ENCODE measurements at regions not wholly inside any gene's neighbourhood (a gene's known extent, or its start where the extent isn't known, plus 50 kb on each side); places are given as distances from the start of the nearest gene placed in this dataset.
A peak's percentile ranks its signal among the peaks of the same experiment; 100 is the strongest.

DNA sequence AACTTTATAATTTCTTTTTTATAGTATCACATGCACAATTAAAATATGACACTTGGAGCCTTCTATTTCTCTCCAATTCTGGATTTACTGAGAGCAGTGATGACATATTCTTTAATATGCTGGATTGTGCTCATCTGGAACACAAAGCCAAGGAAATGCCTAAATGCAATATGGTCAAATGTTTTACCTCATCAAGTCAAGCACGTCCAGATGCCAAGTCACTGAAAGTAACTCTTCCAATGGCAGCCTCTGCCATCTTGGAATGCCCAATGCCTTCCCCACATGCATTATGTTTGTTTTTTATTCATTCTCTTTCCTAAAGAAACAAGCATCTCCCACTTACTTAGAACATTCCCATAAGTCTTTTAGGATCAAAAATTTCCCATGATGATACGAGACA, 189.8 kb downstream of the TMX3 start:
- no peak for DNase-seq

DNA sequence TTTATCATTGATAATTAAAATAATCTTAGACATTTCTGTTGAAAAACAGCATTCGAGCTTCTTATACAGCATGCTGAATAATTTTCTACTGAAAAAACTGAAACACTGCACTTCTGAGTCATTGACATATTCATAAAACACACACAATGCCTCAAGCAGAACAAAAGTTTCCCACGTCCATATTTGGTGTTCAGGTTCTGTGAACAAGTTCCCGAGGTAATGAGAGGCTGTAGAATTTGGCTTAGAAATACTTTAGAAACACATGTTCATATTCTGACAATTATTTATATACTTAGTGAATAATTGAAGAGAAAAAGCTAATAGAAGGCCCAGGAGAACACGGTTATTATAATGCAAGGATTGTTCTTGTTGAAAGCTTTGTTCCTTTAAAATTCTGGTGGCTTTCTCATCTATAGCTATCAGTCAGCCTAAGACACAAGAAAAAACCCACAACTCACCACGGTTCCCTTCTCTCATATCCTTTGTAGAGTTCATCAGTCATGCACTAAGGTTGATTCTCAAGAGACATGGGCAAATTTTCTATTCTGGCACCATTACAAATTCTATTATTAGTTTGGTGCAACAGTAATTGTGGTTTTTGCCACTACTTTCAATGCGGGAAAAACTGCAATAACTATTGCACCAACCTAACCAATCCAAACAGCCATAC, 194.4 kb downstream of the TMX3 start:
- no peak for DNase-seq

DNA sequence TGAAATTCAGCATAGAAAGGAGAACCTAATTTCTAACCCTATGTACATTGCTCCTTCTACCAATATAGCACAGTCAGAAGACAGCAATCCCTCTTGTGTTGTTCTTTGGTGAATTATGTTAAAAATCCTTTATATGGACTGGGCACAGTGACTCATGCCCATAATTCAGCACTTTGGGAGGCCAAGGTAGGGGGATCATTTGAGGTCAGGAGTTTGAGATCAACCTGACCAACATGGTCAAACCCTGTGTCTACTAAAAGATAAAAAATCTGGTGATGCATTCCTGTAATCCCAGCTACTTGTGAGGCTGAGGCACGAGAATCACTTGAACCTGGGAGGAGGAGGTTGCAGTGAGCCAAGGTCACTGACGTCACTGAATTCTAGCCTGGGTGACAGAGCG, 195.6 kb downstream of the TMX3 start:
- no peak for DNase-seq

GRCh38 chr18:68509902-68510301, 205.0 kb downstream of the TMX3 start:
- DNase-seq, result peak in 1 of 14 donors; percentile 27

- DNase-seq, result no peak
Observed at GRCh38 chr18:68507781-68508180, 207.1 kb downstream of the TMX3 start.

DNA sequence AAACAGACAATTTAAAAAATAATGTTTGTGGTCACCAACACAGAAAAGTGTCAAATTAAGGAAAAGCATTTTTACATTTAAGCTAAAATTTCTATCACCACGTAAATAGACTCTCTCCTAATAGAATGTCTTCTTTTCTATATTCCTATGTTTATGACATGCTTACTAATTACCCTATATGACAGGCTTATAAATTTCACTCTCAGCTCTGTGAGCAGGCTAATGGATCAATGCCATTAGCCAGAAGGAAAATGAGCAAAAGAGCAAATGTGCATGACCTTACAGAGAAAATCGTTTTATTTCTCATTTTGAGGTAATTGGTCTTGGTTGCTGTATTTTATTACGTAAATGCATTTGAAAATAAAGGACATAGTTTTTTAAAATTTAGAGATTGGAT, 209.7 kb downstream of the TMX3 start:
- DNase-seq, result no peak

- no peak for DNase-seq
Observed at GRCh38 chr18:68504441-68505177, 210.3 kb downstream of the TMX3 start.

GRCh38 chr18:68500556-68500955, 214.4 kb downstream of the TMX3 start:
- no peak for DNase-seq

GRCh38 chr18:68499141-68499540, 215.8 kb downstream of the TMX3 start:
- no peak for DNase-seq

DNA sequence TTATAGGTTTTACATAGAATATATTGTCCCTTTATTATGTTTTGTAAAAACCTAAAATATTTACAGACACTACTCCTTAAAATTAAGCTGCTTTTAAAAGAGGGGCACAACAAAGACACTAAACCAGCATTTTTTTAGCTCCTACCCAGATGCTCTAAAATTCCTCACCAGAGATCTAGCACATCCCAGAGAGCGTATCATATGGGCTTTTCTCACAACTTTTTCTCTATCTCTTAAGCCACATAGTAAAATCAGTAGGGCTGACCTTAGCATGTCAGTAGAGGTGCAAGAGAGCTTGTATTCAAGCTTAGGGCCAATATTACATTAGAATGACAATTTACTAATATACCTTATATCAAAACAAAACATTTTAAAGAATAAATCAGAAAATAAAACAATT, 216.3 kb downstream of the TMX3 start:
- no peak for DNase-seq

DNA sequence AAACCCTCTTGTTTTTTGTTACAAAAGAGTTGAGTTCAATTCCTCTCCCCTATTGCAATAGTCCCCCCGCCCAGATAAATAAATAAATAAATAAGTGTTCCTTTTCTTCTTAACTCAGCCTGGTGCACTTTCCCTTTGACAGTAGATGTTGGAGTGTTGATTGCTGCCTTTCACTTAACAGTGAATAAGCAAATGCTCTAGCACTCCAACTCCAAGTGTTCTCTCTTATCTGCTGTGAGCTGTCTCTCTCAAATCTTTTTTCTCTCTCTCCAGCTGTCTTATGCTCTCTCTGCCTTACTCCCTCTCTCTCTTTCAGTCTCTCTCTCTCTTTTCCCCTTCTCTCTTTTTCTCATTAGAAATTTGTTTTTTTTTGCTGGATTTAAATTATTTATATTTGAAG, 216.7 kb downstream of the TMX3 start:
- no peak for DNase-seq

DNA sequence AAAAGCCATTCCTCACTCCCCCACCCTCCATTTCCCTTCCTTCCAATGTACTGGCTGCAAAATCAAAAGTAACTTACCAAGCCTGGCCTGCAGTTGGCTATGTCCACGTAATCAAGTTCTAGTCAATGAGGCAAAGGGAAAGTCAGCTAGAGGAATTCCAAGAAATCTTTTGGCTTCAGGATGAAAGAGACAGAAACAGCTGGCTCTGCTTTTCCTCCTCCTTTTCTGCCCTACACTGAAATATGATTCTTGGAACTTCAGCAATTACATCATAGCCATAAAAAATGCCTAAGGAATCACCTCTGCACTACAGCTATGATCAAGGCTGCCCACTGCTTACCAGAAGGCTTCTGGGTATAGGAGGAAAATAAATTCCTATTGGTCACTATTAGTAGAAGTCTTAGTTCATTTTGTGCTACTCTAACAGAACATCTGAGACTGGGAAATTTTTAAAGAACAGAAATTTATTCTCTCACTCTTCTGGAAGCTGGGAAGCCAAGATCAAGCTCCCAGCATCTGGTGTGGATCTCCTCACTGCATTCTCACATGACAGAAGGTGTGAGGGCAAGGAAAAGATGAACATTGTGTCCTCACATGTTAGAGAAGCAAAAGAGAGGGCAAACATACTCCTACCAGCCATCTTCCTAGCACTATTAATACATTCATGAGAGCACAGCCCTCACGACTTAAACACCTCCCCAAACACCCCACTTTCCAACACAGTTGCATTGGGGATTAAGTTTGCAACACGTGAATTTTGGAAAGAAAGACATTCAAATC, 219.9 kb downstream of the TMX3 start:
- DNase-seq, result no peak

DNA sequence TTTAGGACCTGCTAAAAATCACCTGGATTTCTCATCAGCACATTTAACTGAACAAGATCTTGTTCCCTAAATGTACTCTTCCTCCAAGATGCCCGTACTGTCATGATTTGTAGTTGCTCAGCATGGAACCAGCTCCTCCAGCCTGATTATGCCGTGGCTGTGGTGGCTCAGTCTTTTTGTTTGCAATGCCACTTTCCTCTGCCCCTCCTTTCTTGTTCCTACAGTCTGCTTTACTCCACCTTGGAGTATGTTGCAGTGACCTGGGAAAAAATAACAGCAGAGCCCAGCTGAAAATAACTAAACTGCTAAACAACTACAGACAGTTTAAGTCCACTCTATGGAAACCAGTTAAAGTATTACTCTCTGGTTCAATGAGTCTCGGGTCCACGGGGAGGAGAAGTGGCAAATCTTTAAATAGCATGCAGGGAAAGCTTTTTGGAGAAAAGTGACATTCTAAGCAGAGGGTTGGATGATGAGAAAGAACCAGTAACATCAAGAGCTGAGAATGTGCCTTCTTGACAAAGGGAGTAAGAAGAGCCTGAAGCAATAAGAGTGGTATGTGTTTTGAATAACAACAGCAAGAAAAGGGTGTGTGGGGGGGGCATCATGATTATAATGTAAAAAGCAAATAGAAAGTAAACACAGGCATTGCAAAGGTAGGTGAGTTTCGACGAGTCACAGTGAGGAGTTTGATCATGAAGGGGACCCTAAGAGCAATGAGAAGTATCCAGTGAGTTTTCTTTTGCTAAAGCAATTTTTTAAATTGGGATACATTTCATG, 225.7 kb downstream of the TMX3 start:
- peak in 1 of 14 donors; percentile 24 for DNase-seq

DNA sequence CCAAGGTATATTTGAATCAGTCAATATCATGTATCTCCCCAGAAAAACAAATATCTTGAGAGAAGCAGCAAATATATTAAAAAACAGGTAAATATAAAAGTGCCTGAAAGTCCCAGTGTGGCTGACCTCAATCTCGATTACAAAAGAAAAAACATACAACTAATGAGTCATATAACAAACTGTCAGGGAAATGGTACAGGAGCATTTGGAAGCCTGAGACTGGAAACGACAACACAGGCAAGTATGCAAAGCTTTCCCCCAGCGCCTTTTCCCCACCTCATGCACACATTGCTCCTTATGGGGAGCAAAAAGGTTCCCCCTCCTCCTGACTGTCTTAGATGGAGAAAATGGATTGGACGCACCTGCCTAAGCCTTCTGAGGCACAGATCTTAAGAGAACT, 230.7 kb downstream of the TMX3 start:
- no peak for DNase-seq

DNA sequence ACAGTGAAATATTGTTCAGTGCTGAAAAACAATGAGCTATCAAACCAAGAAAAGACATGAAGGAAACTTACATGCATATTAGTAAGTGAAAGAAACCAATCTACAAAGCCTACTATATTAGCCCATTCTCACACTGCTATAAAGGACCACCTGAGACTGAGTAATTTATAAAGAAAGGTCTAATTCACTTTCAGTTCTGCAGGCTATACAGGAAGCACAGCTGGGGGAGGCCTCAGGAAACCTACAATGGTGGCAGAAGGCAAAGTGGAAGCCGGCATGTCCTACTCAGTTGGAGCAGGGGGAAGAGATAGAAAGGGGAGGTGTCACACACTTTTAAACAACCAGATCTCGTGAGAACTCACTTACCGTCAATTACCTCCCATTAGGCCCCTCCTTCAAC, 232.1 kb downstream of the TMX3 start:
- DNase-seq, result no peak

DNA sequence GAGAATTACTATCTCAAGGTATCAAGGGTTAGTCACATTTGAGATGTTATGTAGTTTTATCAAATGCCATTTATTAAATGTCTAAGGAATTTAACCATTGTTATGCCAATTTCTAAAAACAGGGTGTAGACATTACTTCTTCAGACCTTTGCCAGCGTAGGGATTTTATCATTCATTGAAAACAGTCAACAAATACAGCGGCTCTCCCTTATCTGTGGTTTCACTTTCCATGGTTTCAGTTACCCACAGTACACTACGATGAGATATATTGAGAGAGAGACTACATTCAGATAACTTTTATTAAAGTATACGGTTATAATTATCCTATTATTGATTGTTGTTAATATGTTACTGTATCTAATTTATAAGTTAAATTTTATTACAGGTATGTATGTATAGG, 234.7 kb downstream of the TMX3 start:
- DNase-seq, result no peak

- DNase-seq, result no peak
Observed at GRCh38 chr18:68478246-68478645, 236.7 kb downstream of the TMX3 start.

- no peak for DNase-seq
Observed at GRCh38 chr18:68475883-68476282, 239.0 kb downstream of the TMX3 start.

- DNase-seq, result no peak
Observed at GRCh38 chr18:68472701-68473295, 242.1 kb downstream of the TMX3 start.

GRCh38 chr18:68469049-68469625, 245.8 kb downstream of the TMX3 start:
- DNase-seq, result no peak

DNA sequence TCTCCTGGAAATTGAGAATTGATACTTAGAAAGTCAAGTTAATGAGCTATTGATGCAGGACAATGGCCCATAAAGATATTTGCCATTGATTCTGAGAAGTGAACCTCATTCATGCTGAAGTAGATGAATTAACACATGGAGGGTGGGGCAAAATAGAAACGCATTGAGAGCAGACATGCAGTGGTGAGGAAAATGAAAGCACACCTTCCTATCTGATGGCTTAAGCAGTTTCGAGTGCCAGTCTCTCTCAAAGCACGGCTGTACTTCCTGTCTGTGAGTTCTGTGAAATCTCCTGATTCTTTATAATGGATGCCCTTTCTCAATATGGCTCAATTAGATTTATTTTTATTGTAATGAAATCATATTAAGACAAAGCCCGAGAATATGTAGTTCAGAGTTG, 247.0 kb downstream of the TMX3 start:
- DNase-seq, result no peak

DNA sequence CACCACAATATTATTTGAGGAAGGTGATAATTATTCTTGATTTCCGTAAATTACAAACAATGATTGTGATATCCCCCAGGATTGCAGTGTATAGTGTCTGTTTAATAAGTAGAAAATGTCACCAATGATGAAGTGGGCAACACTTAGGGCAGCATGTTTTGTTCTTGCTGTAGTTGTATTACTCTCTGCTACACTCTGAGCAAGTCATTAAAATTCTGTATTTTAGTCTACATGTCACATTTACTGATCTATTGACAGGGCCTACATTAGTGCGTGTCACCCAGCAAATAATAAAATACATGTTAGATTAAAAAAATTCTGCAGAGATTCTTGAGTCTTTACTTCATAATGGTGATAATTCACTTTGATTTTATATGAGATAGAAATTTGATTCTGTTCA, 247.6 kb downstream of the TMX3 start:
- no peak for DNase-seq
